ENCODE measurements at regions not wholly inside any gene's neighbourhood (a gene's known extent, or its start where the extent isn't known, plus 50 kb on each side); places are given as distances from the start of the nearest gene placed in this dataset.

- no peak overlapping the region for H3K27ac ChIP-seq
- TF ChIP-seq, protein P1, sequence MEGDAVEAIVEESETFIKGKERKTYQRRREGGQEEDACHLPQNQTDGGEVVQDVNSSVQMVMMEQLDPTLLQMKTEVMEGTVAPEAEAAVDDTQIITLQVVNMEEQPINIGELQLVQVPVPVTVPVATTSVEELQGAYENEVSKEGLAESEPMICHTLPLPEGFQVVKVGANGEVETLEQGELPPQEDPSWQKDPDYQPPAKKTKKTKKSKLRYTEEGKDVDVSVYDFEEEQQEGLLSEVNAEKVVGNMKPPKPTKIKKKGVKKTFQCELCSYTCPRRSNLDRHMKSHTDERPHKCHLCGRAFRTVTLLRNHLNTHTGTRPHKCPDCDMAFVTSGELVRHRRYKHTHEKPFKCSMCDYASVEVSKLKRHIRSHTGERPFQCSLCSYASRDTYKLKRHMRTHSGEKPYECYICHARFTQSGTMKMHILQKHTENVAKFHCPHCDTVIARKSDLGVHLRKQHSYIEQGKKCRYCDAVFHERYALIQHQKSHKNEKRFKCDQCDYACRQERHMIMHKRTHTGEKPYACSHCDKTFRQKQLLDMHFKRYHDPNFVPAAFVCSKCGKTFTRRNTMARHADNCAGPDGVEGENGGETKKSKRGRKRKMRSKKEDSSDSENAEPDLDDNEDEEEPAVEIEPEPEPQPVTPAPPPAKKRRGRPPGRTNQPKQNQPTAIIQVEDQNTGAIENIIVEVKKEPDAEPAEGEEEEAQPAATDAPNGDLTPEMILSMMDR (IDR thresholded peaks at IDR 0.05; ENCODE audit: low read depth, low read length, missing control alignments) = no peak
- H3K27me3 ChIP-seq (replicated peaks) = no peaks in the 10 kb centered on the region
- in situ Hi-C loops (cut with HindIII; ENCODE audit: low pct_ligation_motif_present, low sequenced_read_pairs) = no loop called here
- DNase-seq = no peak
- no peak overlapping the region for H3K4me3 ChIP-seq (ENCODE audit: low read depth, low read length)
- no peaks in the 10 kb centered on the region for H3K36me3 ChIP-seq (replicated peaks)
Measured at GRCh38 chr2:16037808-16038457, 97.6 kb downstream of the MYCN start.

GRCh38 chr2:16036951-16037350 lies 96.6 kb downstream of the MYCN start:
- TF ChIP-seq, protein P1 (IDR thresholded peaks at IDR 0.05; ENCODE audit: low read depth, low read length, missing control alignments) = no peak
- Histone ChIP-seq H3K4me3 (ENCODE audit: low read depth, low read length) (no peak overlapping the region), H3K27ac (no peak overlapping the region), H3K27me3 (replicated peaks) (no peaks in the 10 kb centered on the region), H3K36me3 (replicated peaks) (no peaks in the 10 kb centered on the region)
- in situ Hi-C loops (cut with HindIII; ENCODE audit: low pct_ligation_motif_present, low sequenced_read_pairs) = no loop called here
- no peak for DNase-seq

- DNase-seq = no peak
- TF ChIP-seq, protein P1 (IDR thresholded peaks at IDR 0.05; ENCODE audit: low read depth, low read length, missing control alignments) = no peak
- in situ Hi-C loops (cut with HindIII; ENCODE audit: low pct_ligation_motif_present, low sequenced_read_pairs) = no loop called here
- Histone ChIP-seq H3K27me3 (replicated peaks) (no peaks in the 10 kb centered on the region), H3K4me3 (ENCODE audit: low read depth, low read length) (no peak overlapping the region), H3K27ac (no peak overlapping the region), H3K36me3 (replicated peaks) (no peaks in the 10 kb centered on the region)
Measured at GRCh38 chr2:16035747-16036745, 95.7 kb downstream of the MYCN start.

DNA sequence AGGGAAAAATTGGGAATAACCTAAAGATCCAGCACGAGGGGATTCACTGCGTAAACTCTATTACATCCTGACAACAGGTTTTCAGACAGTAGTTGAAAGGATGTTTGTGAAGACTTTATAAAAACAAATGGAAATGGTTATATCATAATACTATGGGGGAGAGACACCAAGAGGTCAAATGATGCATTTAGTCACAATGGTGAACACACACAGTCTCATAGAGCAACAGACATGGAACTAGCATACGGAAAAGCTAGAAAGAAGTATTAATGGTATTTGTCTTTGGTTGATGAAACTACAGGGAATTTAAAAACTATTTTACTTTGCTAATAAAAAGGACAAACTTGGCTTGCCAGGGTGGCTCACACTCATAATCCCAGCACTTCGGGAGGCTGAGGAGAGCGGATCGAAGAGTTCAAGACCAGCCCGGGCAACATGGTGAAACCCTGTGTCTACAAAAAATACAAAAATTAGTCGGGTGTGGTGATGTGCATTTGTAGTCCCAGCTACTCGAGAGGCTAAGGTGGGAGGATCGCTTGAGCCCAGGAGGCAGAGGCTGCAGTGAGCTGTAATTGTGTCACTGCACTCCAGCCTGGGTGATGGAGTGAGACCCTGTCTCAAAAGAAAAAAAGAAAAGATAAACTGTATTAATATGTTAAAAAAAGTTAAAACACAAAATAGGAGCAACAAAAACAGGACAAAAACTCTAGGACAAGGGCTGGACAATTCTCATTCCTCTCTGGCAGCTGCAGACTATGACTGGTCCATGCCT lies 94.8 kb downstream of the MYCN start:
- in situ Hi-C loops (cut with HindIII; ENCODE audit: low pct_ligation_motif_present, low sequenced_read_pairs) = no loop called here
- DNase-seq = no peak
- TF ChIP-seq, protein P1 (IDR thresholded peaks at IDR 0.05; ENCODE audit: low read depth, low read length, missing control alignments) = no peak
- no peaks in the 10 kb centered on the region for H3K36me3 ChIP-seq (replicated peaks)
- H3K27ac ChIP-seq = no peak overlapping the region
- no peaks in the 10 kb centered on the region for H3K27me3 ChIP-seq (replicated peaks)
- H3K4me3 ChIP-seq (ENCODE audit: low read depth, low read length) = no peak overlapping the region

DNA sequence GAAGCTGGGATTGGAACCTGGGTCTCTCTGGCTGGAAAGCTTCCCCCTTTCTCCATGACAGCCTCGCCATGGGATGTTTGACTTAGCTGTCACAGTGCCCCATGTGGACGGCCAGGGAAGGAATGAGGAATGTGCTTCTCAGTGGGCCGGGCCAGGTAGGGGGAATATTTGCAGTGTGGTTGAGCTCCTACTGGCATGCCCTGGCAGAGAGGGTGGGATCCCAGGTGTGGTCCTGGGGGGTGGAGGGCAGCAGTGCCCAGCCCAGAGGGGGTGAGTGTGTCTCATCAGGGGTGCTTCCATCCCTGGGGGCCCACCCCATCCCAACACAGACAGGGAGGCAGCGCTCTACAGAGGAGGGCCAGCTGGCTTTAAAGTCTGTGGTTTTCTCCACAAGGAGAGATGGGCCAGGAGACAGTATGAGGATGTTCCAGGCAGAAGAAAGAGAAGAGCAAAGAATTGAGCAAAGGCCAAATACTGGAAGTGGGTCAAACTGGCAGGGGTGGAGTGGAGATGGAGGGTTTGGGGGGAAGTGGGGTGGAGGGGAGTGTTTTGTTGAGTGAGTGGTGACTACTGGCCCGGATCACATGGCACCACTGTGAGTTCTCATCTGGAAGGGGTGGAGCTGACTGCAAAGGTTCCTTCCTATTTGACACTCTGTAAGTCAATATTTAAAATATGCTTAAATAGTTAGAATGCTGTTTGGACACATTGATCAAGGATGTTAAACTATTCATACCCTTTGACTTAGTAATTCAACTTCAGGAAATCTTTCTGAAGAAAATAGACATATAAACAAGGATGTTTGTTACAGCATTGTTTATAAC lies 94.0 kb downstream of the MYCN start:
- in situ Hi-C loops (cut with HindIII; ENCODE audit: low pct_ligation_motif_present, low sequenced_read_pairs) = no loop called here
- Histone ChIP-seq H3K4me3 (ENCODE audit: low read depth, low read length) (no peak overlapping the region), H3K27ac (no peak overlapping the region), H3K36me3 (replicated peaks) (no peaks in the 10 kb centered on the region), H3K27me3 (replicated peaks) (no peaks in the 10 kb centered on the region)
- TF ChIP-seq, protein P1 (IDR thresholded peaks at IDR 0.05; ENCODE audit: low read depth, low read length, missing control alignments) = no peak
- no peak for DNase-seq

All from brain microvascular endothelial cell (primary cell).